Renal cortical epithelial cell (primary cell): ENCODE measurements at regions not wholly inside any gene's neighbourhood (a gene's known extent, or its start where the extent isn't known, plus 50 kb on each side); places are given as distances from the start of the nearest gene placed in this dataset.
A peak's percentile ranks its signal among the peaks of the same experiment; 100 is the strongest.

Experiments used
- DNase-seq: peaks from one replicate; pipeline ENCODE4 v3.0.0-alpha.2; 2011; ENCODE audit warnings: low read depth

DNA sequence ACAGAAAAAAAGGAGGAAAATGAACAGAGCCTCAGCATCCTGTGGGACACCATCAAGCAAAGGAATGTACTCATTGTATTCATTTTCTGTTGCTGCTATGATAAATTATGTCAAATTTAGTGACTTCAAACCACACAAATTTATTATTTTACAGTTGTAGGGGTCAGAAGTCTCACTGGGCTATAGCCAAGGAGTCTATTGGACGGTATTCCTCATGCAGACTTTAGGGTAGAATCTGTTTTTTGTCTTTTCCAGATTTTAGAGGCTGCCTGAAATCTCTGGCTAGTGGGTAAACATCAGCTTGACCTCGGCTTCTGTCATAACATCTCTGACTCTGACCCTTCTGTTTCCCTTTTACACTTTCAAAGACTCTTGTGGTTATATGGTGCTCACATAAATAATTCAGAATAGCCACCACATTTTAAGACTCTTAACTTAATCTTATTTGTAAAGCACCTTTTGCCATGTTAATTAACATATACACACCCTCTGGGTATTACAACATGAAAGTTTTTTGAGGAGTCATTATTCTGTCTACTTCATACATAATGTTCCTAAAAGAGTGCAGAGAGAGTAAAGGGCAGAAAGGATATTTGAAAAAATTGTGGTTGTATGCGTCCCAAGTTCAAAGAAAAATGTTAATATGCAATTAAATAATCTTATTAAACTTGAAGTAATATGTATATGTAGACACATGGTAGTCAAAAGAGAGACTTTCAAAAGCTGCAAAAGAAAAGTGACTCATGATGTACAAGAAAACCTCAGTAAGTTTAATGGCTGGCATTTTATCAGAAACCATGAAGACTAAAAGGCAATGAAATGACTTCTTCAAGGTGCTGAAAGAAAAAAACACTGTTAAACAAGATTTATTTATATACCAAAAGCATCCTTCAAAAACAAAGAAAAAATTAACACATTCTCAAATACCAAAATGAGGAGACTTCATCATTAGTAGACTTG is 70.8 kb upstream of the MEOX2 start:
- peak; percentile 60 for DNase-seq

DNA sequence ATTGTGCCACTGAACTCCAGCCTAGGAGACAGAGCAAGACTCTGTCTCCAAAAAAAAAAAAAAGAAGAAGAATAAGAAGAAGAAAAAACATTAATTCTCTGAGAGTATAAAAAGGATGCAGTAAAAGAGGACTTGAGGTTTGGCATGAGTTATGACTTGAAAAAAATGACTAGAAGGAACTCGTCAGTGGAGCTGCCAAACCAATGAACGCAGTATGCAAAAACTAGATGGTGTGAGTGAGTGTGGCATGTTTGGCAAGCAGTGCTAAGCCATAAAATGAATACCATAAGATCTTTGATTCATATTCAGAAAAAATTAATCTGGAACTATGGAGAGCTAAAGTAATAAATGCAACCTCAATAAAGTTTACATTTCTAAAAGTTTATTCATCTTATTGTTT is 68.6 kb upstream of the MEOX2 start:
- DNase-seq = no peak

DNA sequence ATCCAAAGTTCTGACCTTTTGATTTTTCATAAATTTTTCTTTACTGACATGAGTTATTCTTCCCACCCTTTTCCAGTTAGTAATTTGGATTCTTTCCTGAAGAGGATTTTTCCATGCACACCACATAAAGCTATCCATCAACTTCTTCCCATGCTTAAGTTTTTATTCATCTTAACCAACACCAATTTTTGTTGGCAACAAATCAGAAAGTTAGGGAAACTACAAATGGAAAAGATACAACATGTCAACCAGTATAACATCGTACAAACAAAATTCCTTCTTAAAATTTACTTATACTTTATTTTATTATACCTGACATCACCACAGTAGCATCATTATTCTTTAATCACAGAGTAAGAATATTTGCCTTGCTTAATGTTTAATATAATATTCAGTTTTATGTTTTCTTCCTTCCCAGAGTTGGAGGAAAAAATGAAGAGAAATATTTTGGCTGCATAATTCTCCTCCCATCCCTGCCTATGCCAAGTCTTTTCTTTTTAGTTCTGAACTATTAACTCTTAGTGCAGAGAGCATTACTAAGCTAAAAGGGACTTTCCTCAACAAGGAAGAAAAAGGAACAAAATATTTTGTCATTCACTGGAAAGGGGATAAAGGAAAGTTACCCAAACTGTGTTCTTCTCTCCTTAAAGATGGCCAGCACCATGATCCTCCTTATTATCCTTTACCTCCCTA is 67.5 kb upstream of the MEOX2 start:
- DNase-seq = no peak

DNA sequence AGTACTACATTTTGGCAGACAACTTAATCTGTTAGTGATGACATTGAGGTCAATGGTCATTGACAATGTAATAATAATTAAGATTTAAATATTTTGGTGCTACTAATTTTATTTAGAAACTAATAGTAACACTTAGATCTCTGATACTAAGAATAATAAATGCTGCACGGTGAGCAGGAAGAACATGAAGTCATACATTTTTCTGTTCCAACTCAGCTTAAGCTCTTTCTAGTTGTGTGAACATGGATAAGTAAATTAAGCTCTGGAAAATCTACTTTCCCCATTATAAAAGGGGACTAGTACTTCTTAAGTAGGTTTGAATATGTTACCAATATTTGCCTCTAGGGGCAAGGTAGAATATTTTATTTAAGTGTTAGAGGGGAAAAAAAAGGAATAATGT is 65.9 kb upstream of the MEOX2 start:
- no peak for DNase-seq

DNA sequence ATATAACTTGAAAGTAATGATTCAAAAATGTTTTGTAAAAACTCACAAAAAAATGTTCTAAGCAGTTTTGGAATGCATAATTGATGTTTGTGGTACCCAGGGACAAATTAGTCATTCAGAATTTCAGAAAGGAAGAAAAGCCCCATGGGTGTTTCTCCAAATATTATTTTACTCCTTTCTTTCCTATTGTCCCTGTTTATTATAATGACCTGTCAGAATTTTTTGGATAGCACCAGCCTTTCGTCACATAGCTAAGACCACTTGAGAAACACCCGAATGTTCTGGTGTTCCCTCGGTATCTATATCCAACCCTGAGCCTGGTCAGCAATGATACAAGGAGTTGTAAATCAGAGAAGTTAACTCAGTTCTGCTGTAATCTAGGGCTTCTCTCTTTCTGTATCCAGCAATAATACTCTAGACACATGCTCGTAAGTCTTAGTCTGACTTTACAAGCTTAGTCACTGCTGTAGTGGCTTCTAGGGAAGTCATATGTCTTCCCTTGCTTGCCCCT is 64.8 kb upstream of the MEOX2 start:
- no peak for DNase-seq

DNA sequence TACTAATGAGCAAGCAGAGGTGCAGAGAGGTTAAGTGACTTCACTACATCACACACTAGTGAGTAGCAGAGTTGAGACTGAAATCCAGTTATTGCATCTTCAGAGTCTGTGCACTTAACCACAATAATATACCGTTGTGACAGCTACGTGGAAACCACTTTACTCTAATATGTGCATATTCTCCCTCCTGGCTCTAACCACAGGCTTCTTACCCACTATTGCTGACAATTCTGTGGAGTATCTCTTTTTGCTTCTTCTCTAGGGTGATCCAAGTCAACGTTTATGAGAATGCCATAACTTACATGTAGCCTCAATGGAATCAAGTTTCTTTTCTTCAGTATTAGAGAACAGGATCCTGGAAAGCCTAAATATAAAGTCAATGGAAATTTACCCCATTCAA is 64.2 kb upstream of the MEOX2 start:
- no peak for DNase-seq

DNA sequence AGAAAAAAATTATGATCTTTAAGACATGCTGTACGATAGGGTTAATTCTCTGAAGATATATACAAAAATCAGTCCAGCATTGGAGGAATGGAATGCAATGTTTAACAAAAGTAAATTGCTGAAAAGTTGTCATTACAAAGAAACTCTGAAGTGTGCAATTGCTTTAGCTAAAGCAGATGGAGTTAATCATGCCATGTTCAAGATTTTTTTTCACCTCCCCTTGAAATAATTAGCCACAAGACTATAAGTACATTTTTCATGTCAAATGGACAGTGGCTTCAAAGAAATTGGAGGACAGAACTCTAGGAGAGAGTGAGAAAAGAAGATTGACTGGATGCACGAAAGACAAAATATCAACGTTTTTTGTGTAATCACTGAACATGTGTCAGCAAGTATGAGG is 63.1 kb upstream of the MEOX2 start:
- no peak for DNase-seq

DNA sequence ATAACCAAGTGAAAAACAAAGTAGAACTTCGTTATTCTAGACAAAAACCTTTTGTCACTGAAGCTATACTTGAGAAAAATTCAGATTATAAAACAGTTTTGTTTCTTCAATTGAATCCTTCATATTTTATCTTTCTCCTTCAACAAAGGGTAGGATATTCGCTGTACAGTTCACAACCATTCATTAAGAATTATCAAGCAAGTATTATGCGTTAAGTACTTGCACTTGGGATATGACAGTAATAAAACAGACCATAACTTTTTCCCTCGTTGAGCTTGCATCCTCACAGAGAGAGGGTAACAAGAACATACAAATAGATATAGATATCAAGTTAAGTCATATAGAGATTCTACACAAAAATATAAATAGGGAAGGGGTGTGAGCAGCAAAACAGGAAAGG is 61.2 kb upstream of the MEOX2 start:
- no peak for DNase-seq

DNA sequence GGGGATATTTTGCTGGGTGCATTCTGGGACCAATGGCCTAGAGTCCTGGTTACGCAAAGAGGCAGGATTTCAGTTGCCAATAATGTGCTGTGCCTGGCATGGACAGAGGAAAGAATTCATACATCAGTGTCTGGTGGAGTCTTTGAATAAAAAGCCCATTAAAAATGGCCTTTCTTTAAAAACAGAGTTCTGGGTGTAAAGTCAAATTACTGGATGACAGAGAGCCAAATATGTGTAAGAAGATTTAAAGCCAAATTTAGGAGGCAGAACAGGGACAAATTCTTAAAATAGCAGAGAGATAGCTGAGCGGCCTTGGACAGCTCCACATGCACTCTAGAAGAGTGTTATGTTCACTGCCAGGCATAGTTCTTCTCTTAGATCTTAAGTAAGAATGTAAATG is 60.8 kb upstream of the MEOX2 start:
- DNase-seq = no peak

DNA sequence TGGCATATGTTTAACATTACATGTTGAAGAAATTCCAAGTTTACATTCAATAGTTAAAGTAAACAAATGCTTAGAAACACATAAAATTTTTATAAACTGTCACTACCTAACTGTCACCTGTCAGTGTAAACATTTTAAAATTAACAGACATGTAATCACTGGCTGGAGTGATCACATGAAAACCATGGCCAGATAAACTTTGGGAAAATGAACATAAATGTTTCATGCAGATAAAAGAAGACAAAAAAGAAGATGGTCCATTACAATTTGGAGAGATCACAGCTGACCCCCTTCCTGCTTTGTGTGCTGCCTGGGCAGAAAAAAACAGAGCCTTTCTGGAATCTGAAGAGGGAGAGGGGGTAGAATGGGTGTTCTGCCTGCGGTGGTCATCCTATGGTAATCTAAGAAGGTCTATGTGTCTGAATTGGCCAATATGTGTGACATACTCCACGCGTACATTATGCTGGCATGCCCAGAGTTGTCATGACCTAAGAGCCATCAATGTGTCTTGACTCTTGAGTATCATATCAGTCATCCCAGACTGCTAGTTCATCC is 57.5 kb upstream of the MEOX2 start:
- DNase-seq = no peak

DNA sequence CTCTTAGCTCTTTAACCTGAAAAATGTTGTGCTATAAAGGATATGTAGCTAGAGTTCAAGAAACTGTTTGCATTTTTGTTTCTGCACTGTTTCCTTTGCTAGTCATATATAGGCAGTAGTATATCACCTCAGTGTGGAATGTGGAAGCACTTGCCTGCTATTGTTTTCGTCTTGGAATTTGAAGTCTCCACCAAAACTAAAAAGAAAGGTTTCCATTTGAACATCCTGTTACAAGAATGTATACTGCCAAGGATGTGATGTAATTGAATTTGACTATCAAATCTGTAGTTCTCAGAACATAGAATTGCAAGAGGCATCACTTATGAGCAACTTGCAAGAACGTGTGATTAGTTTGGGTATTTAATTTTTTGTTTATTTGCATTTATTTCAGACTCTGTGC is 51.1 kb upstream of the MEOX2 start:
- DNase-seq = no peak
